IMR-90 (cell line): ENCODE measurements at regions not wholly inside any gene's neighbourhood (a gene's known extent, or its start where the extent isn't known, plus 50 kb on each side); places are given as distances from the start of the nearest gene placed in this dataset.

Source experiments
- ATAC-seq: fragments of 200-7000 bp; cut with Tn5 transposase; 2 replicates; pipeline ENCODE4 v1.9.1; 2020; ENCODE audit warnings: low read depth, mild to moderate bottlenecking, moderate library complexity
- BruUV-seq: library from RNA; stranded (reverse); fragments of 400-500 nt; replicated peaks from 2 replicates; lab custom pipeline; 2021; lab: Mats Ljungman, UMichigan
- CTCF ChIA-PET: fragments of 300-600 bp; formaldehyde crosslinking; extraction: SDS; loops from one replicate; lab custom pipeline; 2021; ENCODE audit warnings: antibody characterized with exemption; lab: Yijun Ruan, JAX
- POLR2A ChIA-PET: fragments of 300-600 bp; sonication (Branson Sonifier 250); formaldehyde crosslinking; loops from one replicate; lab custom pipeline; 2022; ENCODE audit warnings: antibody characterized with exemption; ENCODE audit not compliant: unreplicated experiment; lab: Charles Lee
- DNase-seq: peaks from one replicate; pipeline ENCODE4 v3.0.0; 2013
- H2AFZ ChIP-seq: replicated peaks from 2 replicates; pipeline ENCODE3; 2013; ENCODE audit warnings: low read length, mild to moderate bottlenecking; ENCODE audit not compliant: poor library complexity
- H2AK5ac ChIP-seq: 2 replicates; pipeline ENCODE4 v1.6.1; 2013; ENCODE audit warnings: low read depth, low read length, inconsistent platforms
- H2AK9ac ChIP-seq: replicated peaks from 2 replicates; pipeline ENCODE3; 2013; ENCODE audit warnings: mild to moderate bottlenecking, low read depth, low read length, moderate library complexity; ENCODE audit not compliant: poor library complexity
- H2BK120ac ChIP-seq: 2 replicates; pipeline ENCODE4 v1.6.1; 2013; ENCODE audit warnings: low read depth, low read length, inconsistent platforms
- H2BK15ac ChIP-seq: 3 replicates; pipeline ENCODE4 v1.6.1; 2013; ENCODE audit warnings: low read depth, low read length, inconsistent platforms
- H2BK20ac ChIP-seq: 2 replicates; pipeline ENCODE4 v1.6.1; 2013; ENCODE audit warnings: low read depth, mild to moderate bottlenecking, inconsistent platforms, low read length, moderate library complexity
- H2BK5ac ChIP-seq: 2 replicates; pipeline ENCODE4 v1.6.1; 2013; ENCODE audit warnings: mild to moderate bottlenecking, low read depth, low read length, inconsistent platforms; ENCODE audit not compliant: poor library complexity, severe bottlenecking
- H3K14ac ChIP-seq: replicated peaks from 2 replicates; pipeline ENCODE4 v1.6.1; 2013; ENCODE audit warnings: low read depth, low read length, inconsistent platforms
- H3K18ac ChIP-seq: 2 replicates; pipeline ENCODE4 v1.6.1; 2013; ENCODE audit warnings: low read depth, low read length, control low read depth
- H3K23ac ChIP-seq: 2 replicates; pipeline ENCODE4 v1.6.1; 2013; ENCODE audit warnings: low read depth, low read length, inconsistent platforms
- H3K27ac ChIP-seq: 2 replicates; pipeline ENCODE4 v1.5.1; 2013; ENCODE audit warnings: mild to moderate bottlenecking, control low read depth, low read length; ENCODE audit not compliant: insufficient read depth
- H3K27me3 ChIP-seq: 2 replicates; pipeline ENCODE4 v1.6.1; 2013; ENCODE audit warnings: low read length; ENCODE audit not compliant: control insufficient read depth, insufficient read depth
- H3K36me3 ChIP-seq: 2 replicates; pipeline ENCODE4 v1.6.1; 2013; ENCODE audit warnings: low read length, mixed read lengths; ENCODE audit not compliant: control insufficient read depth, insufficient read depth
- H3K4ac ChIP-seq: 2 replicates; pipeline ENCODE4 v1.6.1; 2013; ENCODE audit warnings: low read depth, low read length, inconsistent platforms
- H3K4me1 ChIP-seq: 2 replicates; pipeline ENCODE4 v1.6.1; 2013; ENCODE audit warnings: low read length, mixed read lengths; ENCODE audit not compliant: control insufficient read depth, insufficient read depth
- H3K4me2 ChIP-seq: 2 replicates; pipeline ENCODE4 v1.6.1; 2013; ENCODE audit warnings: low read depth, mild to moderate bottlenecking, control low read depth, low read length, moderate library complexity
- H3K4me3 ChIP-seq: 2 replicates; pipeline ENCODE4 v1.5.1; 2013; ENCODE audit warnings: low read depth, mild to moderate bottlenecking, control low read depth, low read length, moderate library complexity; ENCODE audit not compliant: insufficient read depth
- H3K56ac ChIP-seq: 2 replicates; pipeline ENCODE4 v1.6.1; 2013; ENCODE audit warnings: low read length, inconsistent platforms; ENCODE audit not compliant: insufficient read depth; ENCODE audit errors: extremely low read depth
- H3K79me1 ChIP-seq, 2 experiments: 2 replicates each; pipeline ENCODE4 v1.6.1; 2013; ENCODE audit warnings: low read length in 2 of 2, inconsistent platforms in 1 of 2, low read depth in 1 of 2
- H3K9ac ChIP-seq: 2 replicates; pipeline ENCODE4 v1.6.1; 2013; ENCODE audit warnings: low read depth, low read length, control low read depth
- H3K9me1 ChIP-seq: 2 replicates; pipeline ENCODE4 v1.6.1; 2013; ENCODE audit warnings: low read length, inconsistent platforms; ENCODE audit not compliant: insufficient read depth
- H3K9me3 ChIP-seq: 2 replicates; pipeline ENCODE4 v1.6.1; 2013; ENCODE audit warnings: low read length; ENCODE audit not compliant: control insufficient read depth, insufficient read depth
- H4K20me1 ChIP-seq: 2 replicates; pipeline ENCODE4 v1.6.1; 2013; ENCODE audit warnings: low read length, inconsistent platforms; ENCODE audit not compliant: insufficient read depth
- H4K5ac ChIP-seq: 2 replicates; pipeline ENCODE4 v1.6.1; 2013; ENCODE audit warnings: mild to moderate bottlenecking, low read depth, low read length, control low read depth
- H4K8ac ChIP-seq, 2 experiments: 2 replicates each; pipeline ENCODE4 v1.6.1; 2013; ENCODE audit warnings: low read depth in 2 of 2, low read length in 2 of 2, control low read depth in 1 of 2, inconsistent platforms in 1 of 2
- H4K91ac ChIP-seq: 2 replicates; pipeline ENCODE4 v1.6.1; 2013; ENCODE audit warnings: low read depth, low read length, inconsistent platforms; ENCODE audit not compliant: insufficient read depth
- CHD1 ChIP-seq: IDR thresholded peaks from 2 replicates; pipeline ENCODE4 v1.6.1; 2012; ENCODE audit warnings: low read depth, low read length, improper control_type of control experiment
- MAZ ChIP-seq: IDR thresholded peaks from 2 replicates; pipeline ENCODE4 v1.6.1; 2012; ENCODE audit warnings: low read depth, mild to moderate bottlenecking, low read length, improper control_type of control experiment, moderate library complexity, borderline replicate concordance
- MXI1 ChIP-seq: IDR thresholded peaks from 2 replicates; pipeline ENCODE4 v1.6.1; 2012; ENCODE audit warnings: low read depth, mild to moderate bottlenecking, low read length, moderate library complexity, borderline replicate concordance
- NFE2L2 ChIP-seq: fragments of 150-350 bp; IDR thresholded peaks from 2 replicates; pipeline ENCODE4 v1.6.1; 2016; ENCODE audit warnings: low read depth, mild to moderate bottlenecking, low read length
- POLR2A ChIP-seq: IDR thresholded peaks from 2 replicates; pipeline ENCODE4 v1.6.1; 2012; ENCODE audit warnings: mild to moderate bottlenecking, low read depth, low read length
- RAD21 ChIP-seq: IDR thresholded peaks from 2 replicates; pipeline ENCODE4 v1.6.1; 2012; ENCODE audit warnings: low read length, improper control_type of control experiment
- RFX5 ChIP-seq: IDR thresholded peaks from 2 replicates; pipeline ENCODE4 v1.8.0; 2012; ENCODE audit warnings: low read depth, mild to moderate bottlenecking, low read length, moderate library complexity
- SMC3 ChIP-seq: fragments of 150-350 bp; IDR thresholded peaks from 2 replicates; pipeline ENCODE4 v1.6.1; 2016; ENCODE audit warnings: low read depth, mild to moderate bottlenecking, antibody characterized with exemption, low read length, moderate library complexity
- WGBS, 2 experiments: methylation state at CpG; one replicate each; pipeline versions ENCODE4 v1.1.5 to v1.1.7; 2013; ENCODE audit warnings: missing lambda C conversion rate in 2 of 2; ENCODE audit not compliant: insufficient read length in 1 of 2; ENCODE audit errors: extremely low coverage in 2 of 2; 5-methylcytosine and 5-hydroxymethylcytosine counted together
- dilution Hi-C: fragments of 300-500 bp; cut with HindIII; formaldehyde crosslinking; loops from one replicate; pipeline ENCODE4 v1.14.3; 2018; ENCODE audit warnings: low sequenced_read_pairs; ENCODE audit not compliant: unreplicated experiment
- in situ Hi-C: fragments of 300-500 bp; cut with MboI; formaldehyde crosslinking; loops from 3 replicates; pipeline ENCODE4 v1.14.3; 2019; ENCODE audit warnings: low sequenced_read_pairs, inconsistent platforms, mixed read lengths
- intact Hi-C: fragments of 100-400 bp; cut with micrococcal nuclease; formaldehyde crosslinking; loops from 2 replicates; pipeline ENCODE4 v1.10.0; 2022
- TF ChIP-seq, protein P1 (sequence below): conservative IDR thresholded peaks from 2 replicates; pipeline ENCODE4 v1.5.1; 2012; ENCODE audit warnings: mild to moderate bottlenecking, low read depth, low read length, improper control_type of control experiment
- TF ChIP-seq, protein P2 (sequence below): fragments of 150-350 bp; IDR thresholded peaks from 2 replicates; pipeline ENCODE4 v1.6.1; 2017; ENCODE audit warnings: mild to moderate bottlenecking, antibody characterized with exemption, low read length, low read depth

DNA sequence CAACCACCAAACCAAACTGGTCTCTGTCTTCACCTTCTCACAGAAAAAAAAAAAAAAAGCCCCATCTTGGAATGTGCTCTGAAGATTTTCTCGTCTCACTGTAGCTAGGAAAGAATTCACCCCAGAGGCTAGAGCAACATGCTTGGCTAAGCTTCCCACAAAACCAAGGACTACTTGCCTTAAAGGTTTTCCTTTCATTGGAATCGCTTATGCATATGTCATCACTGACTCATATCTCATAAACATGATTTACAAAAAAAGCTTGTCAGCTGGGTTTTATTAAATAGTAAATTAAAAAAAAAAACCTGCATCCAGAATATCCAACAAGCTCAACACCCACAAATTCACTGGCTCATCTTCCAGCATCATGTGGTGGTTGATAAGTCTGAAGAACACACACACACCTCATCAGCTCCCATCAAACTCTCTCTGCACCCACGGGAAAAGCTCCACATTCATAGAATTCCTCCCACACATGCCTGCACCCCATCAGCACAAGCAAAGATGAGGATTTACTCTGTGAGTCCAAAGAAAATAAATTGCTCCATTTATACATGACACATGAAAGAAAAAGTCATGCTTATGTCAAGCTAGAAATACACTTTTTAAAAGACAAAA lies 182.0 kb upstream of the TRIB2 start (continued):
- TF ChIP-seq, protein P1, sequence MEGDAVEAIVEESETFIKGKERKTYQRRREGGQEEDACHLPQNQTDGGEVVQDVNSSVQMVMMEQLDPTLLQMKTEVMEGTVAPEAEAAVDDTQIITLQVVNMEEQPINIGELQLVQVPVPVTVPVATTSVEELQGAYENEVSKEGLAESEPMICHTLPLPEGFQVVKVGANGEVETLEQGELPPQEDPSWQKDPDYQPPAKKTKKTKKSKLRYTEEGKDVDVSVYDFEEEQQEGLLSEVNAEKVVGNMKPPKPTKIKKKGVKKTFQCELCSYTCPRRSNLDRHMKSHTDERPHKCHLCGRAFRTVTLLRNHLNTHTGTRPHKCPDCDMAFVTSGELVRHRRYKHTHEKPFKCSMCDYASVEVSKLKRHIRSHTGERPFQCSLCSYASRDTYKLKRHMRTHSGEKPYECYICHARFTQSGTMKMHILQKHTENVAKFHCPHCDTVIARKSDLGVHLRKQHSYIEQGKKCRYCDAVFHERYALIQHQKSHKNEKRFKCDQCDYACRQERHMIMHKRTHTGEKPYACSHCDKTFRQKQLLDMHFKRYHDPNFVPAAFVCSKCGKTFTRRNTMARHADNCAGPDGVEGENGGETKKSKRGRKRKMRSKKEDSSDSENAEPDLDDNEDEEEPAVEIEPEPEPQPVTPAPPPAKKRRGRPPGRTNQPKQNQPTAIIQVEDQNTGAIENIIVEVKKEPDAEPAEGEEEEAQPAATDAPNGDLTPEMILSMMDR = no peak

DNA sequence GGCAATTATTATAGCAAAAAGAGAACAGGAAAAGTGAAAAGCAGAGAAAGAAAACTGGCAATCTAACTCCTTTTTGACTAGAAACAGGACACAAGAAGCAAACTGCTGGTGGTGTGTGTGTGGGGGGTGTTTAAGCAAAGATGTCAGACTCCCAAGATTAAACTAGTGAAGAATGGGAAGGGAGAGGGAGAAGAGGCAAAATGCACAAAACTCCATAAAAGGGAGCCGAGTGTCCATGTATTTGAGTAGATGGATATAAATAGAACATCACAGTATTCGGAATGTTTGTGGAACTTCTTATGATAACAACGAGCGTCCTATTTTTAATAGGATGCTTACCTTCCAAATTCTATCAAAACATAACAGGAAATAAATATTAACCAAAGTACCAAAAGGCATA lies 179.8 kb upstream of the TRIB2 start:
- Histone ChIP-seq H3K56ac (no peak overlapping the region), H3K9me1 (peaks cover 6% of the 10 kb centered on the region; the same call in 1 of the 2 replicates), H3K9me3 (no peaks in the 10 kb centered on the region), H3K4ac (peak overlapping the region; percentile 54; the same call in 1 of the 2 replicates), H4K8ac (peak overlapping the region in 1 of 2 experiments; percentile 50; a peak in 2 of 4 replicates), H3K23ac (no peak overlapping the region), H2AK5ac (no peak overlapping the region), H3K27me3 (no peaks in the 10 kb centered on the region), H3K18ac (peak overlapping the region; percentile 42; the same call in 1 of the 2 replicates), H2BK120ac (peak overlapping the region; percentile 26; the same call in 1 of the 2 replicates), H2BK15ac (peak overlapping the region; percentile 49; the same call in 2 of the 3 replicates), H3K9ac (no peak overlapping the region), H3K27ac (no peak overlapping the region), H3K4me3 (no peak overlapping the region), H4K91ac (0 out of 2 replicates have a peak overlapping the region, but pooled peaks have one; percentile 4), H3K36me3 (no peaks in the 10 kb centered on the region), H2BK20ac (peak overlapping the region; percentile 11), H3K14ac (0 out of 2 replicates have a peak overlapping the region, but pooled peaks have one; percentile 42), H4K5ac (no peak overlapping the region), H2AFZ (no peak overlapping the region), H3K4me2 (no peak overlapping the region; the same call in 1 of the 2 replicates), H2BK5ac (no peak overlapping the region), H3K4me1 (peaks cover 3% of the 10 kb centered on the region; the same call in 1 of the 2 replicates), H3K79me1 (no peaks in the 10 kb centered on the region), H2AK9ac (no peak overlapping the region), H4K20me1 (no peaks in the 10 kb centered on the region)
- intact Hi-C loops (loop anchor here (10.0 kb wide), 1 partner anchor 468 kb away; no protein-coding TSS in a partner anchor), in situ Hi-C loops (loop anchor here (10.0 kb wide), 1 partner anchor 702 kb away; no protein-coding TSS in a partner anchor), dilution Hi-C loops (no loop called here)
- DNase-seq (no peak), ATAC-seq (no peak)
- no CpG with 5 or more reads among the region's 4 CpGs for WGBS, 2 experiments
- POLR2A ChIA-PET = no interaction called here
- CTCF ChIA-PET = no interaction called here
- BruUV-seq = no TSS peak
- TF ChIP-seq CHD1 = no peak
- no peak for TF ChIP-seq RFX5
- TF ChIP-seq, protein P2, sequence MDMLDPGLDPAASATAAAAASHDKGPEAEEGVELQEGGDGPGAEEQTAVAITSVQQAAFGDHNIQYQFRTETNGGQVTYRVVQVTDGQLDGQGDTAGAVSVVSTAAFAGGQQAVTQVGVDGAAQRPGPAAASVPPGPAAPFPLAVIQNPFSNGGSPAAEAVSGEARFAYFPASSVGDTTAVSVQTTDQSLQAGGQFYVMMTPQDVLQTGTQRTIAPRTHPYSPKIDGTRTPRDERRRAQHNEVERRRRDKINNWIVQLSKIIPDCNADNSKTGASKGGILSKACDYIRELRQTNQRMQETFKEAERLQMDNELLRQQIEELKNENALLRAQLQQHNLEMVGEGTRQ = no peak
- no peak for TF ChIP-seq MXI1
- no peak for TF ChIP-seq MAZ
- TF ChIP-seq POLR2A = no peak
- TF ChIP-seq RAD21 = no peak
- TF ChIP-seq SMC3 = no peak
- no peak for TF ChIP-seq NFE2L2
- TF ChIP-seq, protein P1 = no peak
